ENCODE measurements at regions not wholly inside any gene's neighbourhood (a gene's known extent, or its start where the extent isn't known, plus 50 kb on each side); places are given as distances from the start of the nearest gene placed in this dataset.
"Not testable (repeated sequence)": the region's sequence is repeated elsewhere in the genome, so short reads cannot be mapped to it uniquely, and the experiment has no call there.

- H3K9me3 ChIP-seq (ENCODE audit: control insufficient read depth in 1 of 2, low read length in 2 of 2) = no peaks in the 10 kb centered on the region
- no peak overlapping the region for H3K9ac ChIP-seq (ENCODE audit: low read depth in 1 of 2, low read length in 2 of 2)
- no peaks in the 10 kb centered on the region for H3K4me1 ChIP-seq (ENCODE audit: control insufficient read depth in 1 of 2, insufficient read depth in 2 of 2, low read length in 2 of 2)
- no peak overlapping the region for H3K4me3 ChIP-seq (ENCODE audit: low read depth in 1 of 2, low read length in 2 of 2)
- no peaks in the 10 kb centered on the region for H3K27me3 ChIP-seq (ENCODE audit: control insufficient read depth in 1 of 2, insufficient read depth in 2 of 2, low read length in 2 of 2)
- no peaks in the 10 kb centered on the region for H3K36me3 ChIP-seq (ENCODE audit: control insufficient read depth in 1 of 2, insufficient read depth in 2 of 2, low read length in 2 of 2)
- H3K27ac ChIP-seq (ENCODE audit: low read depth, low read length) = no peak overlapping the region
Observed at GRCh38 chr7:84941936-84942335, 244.9 kb downstream of the SEMA3D start.

GRCh38 chr7:84941291-84941690 is 245.6 kb downstream of the SEMA3D start:
- Histone ChIP-seq H3K9ac (ENCODE audit: low read depth in 1 of 2, low read length in 2 of 2) (no peak overlapping the region), H3K9me3 (ENCODE audit: control insufficient read depth in 1 of 2, low read length in 2 of 2) (no peaks in the 10 kb centered on the region), H3K4me3 (ENCODE audit: low read depth in 1 of 2, low read length in 2 of 2) (no peak overlapping the region), H3K4me1 (ENCODE audit: control insufficient read depth in 1 of 2, insufficient read depth in 2 of 2, low read length in 2 of 2) (no peaks in the 10 kb centered on the region), H3K27ac (ENCODE audit: low read depth, low read length) (no peak overlapping the region), H3K27me3 (ENCODE audit: control insufficient read depth in 1 of 2, insufficient read depth in 2 of 2, low read length in 2 of 2) (no peaks in the 10 kb centered on the region), H3K36me3 (ENCODE audit: control insufficient read depth in 1 of 2, insufficient read depth in 2 of 2, low read length in 2 of 2) (no peaks in the 10 kb centered on the region)

- no peaks in the 10 kb centered on the region for H3K27me3 ChIP-seq (ENCODE audit: control insufficient read depth in 1 of 2, insufficient read depth in 2 of 2, low read length in 2 of 2)
- H3K4me3 ChIP-seq (ENCODE audit: low read depth in 1 of 2, low read length in 2 of 2) = no peak overlapping the region
- no peak overlapping the region for H3K27ac ChIP-seq (ENCODE audit: low read depth, low read length)
- no peaks in the 10 kb centered on the region for H3K4me1 ChIP-seq (ENCODE audit: control insufficient read depth in 1 of 2, insufficient read depth in 2 of 2, low read length in 2 of 2)
- H3K9me3 ChIP-seq (ENCODE audit: control insufficient read depth in 1 of 2, low read length in 2 of 2) = no peaks in the 10 kb centered on the region
- H3K9ac ChIP-seq (ENCODE audit: low read depth in 1 of 2, low read length in 2 of 2) = no peak overlapping the region
- no peaks in the 10 kb centered on the region for H3K36me3 ChIP-seq (ENCODE audit: control insufficient read depth in 1 of 2, insufficient read depth in 2 of 2, low read length in 2 of 2)
Observed at GRCh38 chr7:84939888-84940287, 247.0 kb downstream of the SEMA3D start.

- Histone ChIP-seq H3K27me3 (ENCODE audit: control insufficient read depth in 1 of 2, insufficient read depth in 2 of 2, low read length in 2 of 2) (no peaks in the 10 kb centered on the region), H3K4me3 (ENCODE audit: low read depth in 1 of 2, low read length in 2 of 2) (no peak overlapping the region), H3K9ac (ENCODE audit: low read depth in 1 of 2, low read length in 2 of 2) (no peak overlapping the region), H3K36me3 (ENCODE audit: control insufficient read depth in 1 of 2, insufficient read depth in 2 of 2, low read length in 2 of 2) (no peaks in the 10 kb centered on the region), H3K4me1 (ENCODE audit: control insufficient read depth in 1 of 2, insufficient read depth in 2 of 2, low read length in 2 of 2) (no peaks in the 10 kb centered on the region), H3K9me3 (ENCODE audit: control insufficient read depth in 1 of 2, low read length in 2 of 2) (no peaks in the 10 kb centered on the region), H3K27ac (ENCODE audit: low read depth, low read length) (no peak overlapping the region)
Observed at GRCh38 chr7:84939442-84939841, 247.4 kb downstream of the SEMA3D start.

DNA sequence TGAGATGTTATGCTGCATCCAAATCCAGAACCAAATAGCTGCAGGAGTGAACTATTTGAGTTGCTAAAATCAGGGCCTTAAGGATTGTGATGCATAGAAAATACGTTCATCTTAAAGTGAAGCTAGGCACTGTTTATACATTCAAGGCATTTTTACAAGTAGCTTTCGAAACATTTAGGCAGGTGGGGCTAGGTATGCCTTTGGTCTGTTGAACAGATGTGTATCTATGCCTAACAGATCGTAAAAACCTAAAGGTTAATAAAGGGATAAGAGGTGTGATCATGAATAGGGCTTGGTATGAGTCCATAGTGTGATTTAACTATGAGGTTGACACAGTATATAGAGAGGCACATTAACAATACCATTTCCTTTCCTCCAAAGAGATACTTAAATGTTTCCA is 262.5 kb downstream of the SEMA3D start:
- H3K4me1 ChIP-seq (ENCODE audit: control insufficient read depth in 1 of 2, insufficient read depth in 2 of 2, low read length in 2 of 2) = no peaks in the 10 kb centered on the region
- H3K27me3 ChIP-seq (ENCODE audit: control insufficient read depth in 1 of 2, insufficient read depth in 2 of 2, low read length in 2 of 2) = no peaks in the 10 kb centered on the region
- peaks cover 0 to 5% of the 10 kb centered on the region in 2 donors for H3K9me3 ChIP-seq (ENCODE audit: control insufficient read depth in 1 of 2, low read length in 2 of 2)
- H3K36me3 ChIP-seq (ENCODE audit: control insufficient read depth in 1 of 2, insufficient read depth in 2 of 2, low read length in 2 of 2) = no peaks in the 10 kb centered on the region
- no peak overlapping the region for H3K27ac ChIP-seq (ENCODE audit: low read depth, low read length)
- no peak overlapping the region for H3K4me3 ChIP-seq (ENCODE audit: low read depth in 1 of 2, low read length in 2 of 2)
- no peak overlapping the region for H3K9ac ChIP-seq (ENCODE audit: low read depth in 1 of 2, low read length in 2 of 2)

GRCh38 chr7:84923348-84923747 is 263.5 kb downstream of the SEMA3D start:
- H3K4me3 ChIP-seq (ENCODE audit: low read depth in 1 of 2, low read length in 2 of 2) = no peak overlapping the region

DNA sequence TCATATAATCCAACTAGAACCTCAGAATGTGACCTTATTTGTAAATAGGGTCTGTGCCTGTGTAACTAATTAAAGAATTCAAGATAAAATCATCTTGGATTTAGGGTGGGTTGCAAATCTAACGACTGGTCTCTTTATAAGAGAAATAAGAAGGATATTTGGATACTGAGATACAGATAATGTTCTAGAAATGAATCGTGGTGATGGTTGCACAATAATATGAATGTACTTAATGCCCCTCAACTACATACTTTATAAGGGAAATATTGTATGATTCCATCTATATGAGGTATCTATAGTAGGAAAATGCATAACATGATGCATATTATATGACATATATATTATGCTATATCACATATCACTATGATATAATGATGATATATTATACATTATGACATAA is 265.7 kb downstream of the SEMA3D start:
- H3K27me3 ChIP-seq (ENCODE audit: control insufficient read depth in 1 of 2, insufficient read depth in 2 of 2, low read length in 2 of 2) = no peaks in the 10 kb centered on the region
- H3K4me1 ChIP-seq (ENCODE audit: control insufficient read depth in 1 of 2, insufficient read depth in 2 of 2, low read length in 2 of 2) = no peaks in the 10 kb centered on the region
- no peak overlapping the region for H3K4me3 ChIP-seq (ENCODE audit: low read depth in 1 of 2, low read length in 2 of 2)
- peaks cover 0 to 5% of the 10 kb centered on the region in 2 donors for H3K9me3 ChIP-seq (ENCODE audit: control insufficient read depth in 1 of 2, low read length in 2 of 2)
- H3K36me3 ChIP-seq (ENCODE audit: control insufficient read depth in 1 of 2, insufficient read depth in 2 of 2, low read length in 2 of 2) = no peaks in the 10 kb centered on the region
- H3K9ac ChIP-seq (ENCODE audit: low read depth in 1 of 2, low read length in 2 of 2) = no peak overlapping the region
- H3K27ac ChIP-seq (ENCODE audit: low read depth, low read length) = no peak overlapping the region

More at GRCh38 chr7:84923348-84923747, 263.5 kb downstream of the SEMA3D start:
- no peaks in the 10 kb centered on the region for H3K4me1 ChIP-seq (ENCODE audit: control insufficient read depth in 1 of 2, insufficient read depth in 2 of 2, low read length in 2 of 2)
- no peaks in the 10 kb centered on the region for H3K36me3 ChIP-seq (ENCODE audit: control insufficient read depth in 1 of 2, insufficient read depth in 2 of 2, low read length in 2 of 2)
- H3K27ac ChIP-seq (ENCODE audit: low read depth, low read length) = no peak overlapping the region
- no peak overlapping the region for H3K9ac ChIP-seq (ENCODE audit: low read depth in 1 of 2, low read length in 2 of 2)
- H3K27me3 ChIP-seq (ENCODE audit: control insufficient read depth in 1 of 2, insufficient read depth in 2 of 2, low read length in 2 of 2) = no peaks in the 10 kb centered on the region
- H3K9me3 ChIP-seq (ENCODE audit: control insufficient read depth in 1 of 2, low read length in 2 of 2) = peaks cover 0 to 5% of the 10 kb centered on the region in 2 donors

GRCh38 chr7:84916973-84917372 is 269.9 kb downstream of the SEMA3D start:
- not testable (repeated sequence) for H3K27me3 ChIP-seq (ENCODE audit: control insufficient read depth in 1 of 2, insufficient read depth in 2 of 2, low read length in 2 of 2); H3K9ac ChIP-seq (ENCODE audit: low read depth in 1 of 2, low read length in 2 of 2); H3K4me3 ChIP-seq (ENCODE audit: low read depth in 1 of 2, low read length in 2 of 2); H3K4me1 ChIP-seq (ENCODE audit: control insufficient read depth in 1 of 2, insufficient read depth in 2 of 2, low read length in 2 of 2); H3K9me3 ChIP-seq (ENCODE audit: control insufficient read depth in 1 of 2, low read length in 2 of 2); H3K36me3 ChIP-seq (ENCODE audit: control insufficient read depth in 1 of 2, insufficient read depth in 2 of 2, low read length in 2 of 2); H3K27ac ChIP-seq (ENCODE audit: low read depth, low read length)

DNA sequence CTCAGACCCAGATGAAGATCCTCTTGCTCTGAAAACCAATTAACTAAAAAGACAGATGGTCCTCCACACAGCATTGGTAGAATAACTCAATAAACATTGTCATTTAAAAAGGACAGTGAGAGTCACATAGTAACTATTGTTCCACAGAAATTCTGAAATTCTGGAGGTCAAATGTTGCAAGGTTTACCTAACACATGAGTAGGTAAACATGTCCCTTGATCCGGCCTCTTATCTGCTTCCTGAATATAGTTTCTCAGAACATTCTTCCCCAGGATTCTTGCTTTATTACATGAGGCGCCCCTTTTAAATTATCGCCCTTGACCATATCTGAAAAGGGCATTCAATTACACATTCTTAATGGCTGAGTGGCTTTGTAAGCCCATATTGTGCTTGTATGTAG is 270.7 kb downstream of the SEMA3D start:
- no peak overlapping the region for H3K4me3 ChIP-seq (ENCODE audit: low read depth in 1 of 2, low read length in 2 of 2)
- no peaks in the 10 kb centered on the region for H3K4me1 ChIP-seq (ENCODE audit: control insufficient read depth in 1 of 2, insufficient read depth in 2 of 2, low read length in 2 of 2)
- peaks cover 0 to 5% of the 10 kb centered on the region in 2 donors for H3K9me3 ChIP-seq (ENCODE audit: control insufficient read depth in 1 of 2, low read length in 2 of 2)
- H3K27me3 ChIP-seq (ENCODE audit: control insufficient read depth in 1 of 2, insufficient read depth in 2 of 2, low read length in 2 of 2) = no peaks in the 10 kb centered on the region
- H3K36me3 ChIP-seq (ENCODE audit: control insufficient read depth in 1 of 2, insufficient read depth in 2 of 2, low read length in 2 of 2) = no peaks in the 10 kb centered on the region
- no peak overlapping the region for H3K9ac ChIP-seq (ENCODE audit: low read depth in 1 of 2, low read length in 2 of 2)
- H3K27ac ChIP-seq (ENCODE audit: low read depth, low read length) = no peak overlapping the region

DNA sequence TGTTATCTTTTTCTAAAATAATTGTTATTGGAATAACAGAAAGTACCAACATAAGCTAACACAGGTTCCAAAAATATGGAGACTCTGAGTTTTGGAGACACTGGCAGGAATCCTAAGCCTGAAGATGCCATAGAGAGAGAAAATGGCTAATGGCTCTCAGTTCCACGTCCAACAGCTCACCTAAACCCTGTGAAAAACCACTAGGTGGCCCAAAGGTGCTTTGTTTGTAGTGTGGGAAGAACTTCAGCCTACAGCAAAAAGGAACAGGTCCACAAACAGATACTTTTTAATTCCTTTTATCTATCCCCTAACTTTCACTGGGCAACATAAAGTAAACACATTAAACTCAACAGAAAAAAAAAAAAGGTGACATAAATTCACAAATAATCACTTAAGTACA is 272.3 kb downstream of the SEMA3D start:
- H3K27me3 ChIP-seq (ENCODE audit: control insufficient read depth in 1 of 2, insufficient read depth in 2 of 2, low read length in 2 of 2) = no peaks in the 10 kb centered on the region
- no peak overlapping the region for H3K27ac ChIP-seq (ENCODE audit: low read depth, low read length)
- H3K9ac ChIP-seq (ENCODE audit: low read depth in 1 of 2, low read length in 2 of 2) = no peak overlapping the region
- H3K4me1 ChIP-seq (ENCODE audit: control insufficient read depth in 1 of 2, insufficient read depth in 2 of 2, low read length in 2 of 2) = no peaks in the 10 kb centered on the region
- H3K9me3 ChIP-seq (ENCODE audit: control insufficient read depth in 1 of 2, low read length in 2 of 2) = peaks cover 0 to under 1% of the 10 kb centered on the region in 2 donors
- H3K36me3 ChIP-seq (ENCODE audit: control insufficient read depth in 1 of 2, insufficient read depth in 2 of 2, low read length in 2 of 2) = no peaks in the 10 kb centered on the region
- no peak overlapping the region for H3K4me3 ChIP-seq (ENCODE audit: low read depth in 1 of 2, low read length in 2 of 2)

DNA sequence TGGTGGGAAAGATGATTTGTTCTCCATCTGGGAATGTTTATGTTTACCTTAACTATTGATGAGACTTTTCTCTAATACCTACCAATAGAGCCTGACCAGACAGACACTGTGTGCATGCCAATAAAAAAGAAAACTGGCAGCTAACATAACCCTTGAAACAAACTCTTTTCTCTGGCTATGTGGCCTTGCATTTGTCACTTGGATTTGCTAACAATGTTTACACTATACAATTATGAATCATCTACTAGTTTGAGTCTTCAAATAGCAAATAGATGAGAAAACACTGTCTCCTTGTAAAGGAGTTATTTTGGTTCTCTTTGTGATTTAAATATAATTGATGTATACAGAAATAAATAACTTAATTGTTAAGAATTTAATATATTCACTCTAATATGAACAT is 273.1 kb downstream of the SEMA3D start:
- Histone ChIP-seq H3K36me3 (ENCODE audit: control insufficient read depth in 1 of 2, insufficient read depth in 2 of 2, low read length in 2 of 2) (no peaks in the 10 kb centered on the region), H3K4me1 (ENCODE audit: control insufficient read depth in 1 of 2, insufficient read depth in 2 of 2, low read length in 2 of 2) (no peaks in the 10 kb centered on the region), H3K27ac (ENCODE audit: low read depth, low read length) (no peak overlapping the region), H3K27me3 (ENCODE audit: control insufficient read depth in 1 of 2, insufficient read depth in 2 of 2, low read length in 2 of 2) (no peaks in the 10 kb centered on the region), H3K9ac (ENCODE audit: low read depth in 1 of 2, low read length in 2 of 2) (no peak overlapping the region), H3K9me3 (ENCODE audit: control insufficient read depth in 1 of 2, low read length in 2 of 2) (no peaks in the 10 kb centered on the region), H3K4me3 (ENCODE audit: low read depth in 1 of 2, low read length in 2 of 2) (no peak overlapping the region)

Data from duodenal mucosa (tissue), 2 donors.